Cardiac fibroblast (primary cell): ENCODE measurements at regions not wholly inside any gene's neighbourhood (a gene's known extent, or its start where the extent isn't known, plus 50 kb on each side); places are given as distances from the start of the nearest gene placed in this dataset.

ENCODE experiments used
- DNase-seq, 2 donors: peaks; one replicate each; pipeline versions ENCODE4 v3.0.0 to v3.0.0-alpha.2; 2010; ENCODE audit warnings: low read depth in 2 of 2
- H3K4me3 ChIP-seq, 2 donors: replicated peaks in 1 of 2; 1 replicate in 1 of 2; 2 replicates in 1 of 2; pipeline ENCODE4 v1.5.1; 2011; ENCODE audit warnings: low read depth in 2 of 2, low read length in 2 of 2, mild to moderate bottlenecking in 2 of 2, moderate library complexity in 1 of 2
- TF ChIP-seq, protein P1 (sequence below): IDR thresholded peaks from one replicate; pipeline ENCODE4 v1.5.1; 2011; ENCODE audit warnings: low read depth, mild to moderate bottlenecking, low read length, inconsistent platforms

DNA sequence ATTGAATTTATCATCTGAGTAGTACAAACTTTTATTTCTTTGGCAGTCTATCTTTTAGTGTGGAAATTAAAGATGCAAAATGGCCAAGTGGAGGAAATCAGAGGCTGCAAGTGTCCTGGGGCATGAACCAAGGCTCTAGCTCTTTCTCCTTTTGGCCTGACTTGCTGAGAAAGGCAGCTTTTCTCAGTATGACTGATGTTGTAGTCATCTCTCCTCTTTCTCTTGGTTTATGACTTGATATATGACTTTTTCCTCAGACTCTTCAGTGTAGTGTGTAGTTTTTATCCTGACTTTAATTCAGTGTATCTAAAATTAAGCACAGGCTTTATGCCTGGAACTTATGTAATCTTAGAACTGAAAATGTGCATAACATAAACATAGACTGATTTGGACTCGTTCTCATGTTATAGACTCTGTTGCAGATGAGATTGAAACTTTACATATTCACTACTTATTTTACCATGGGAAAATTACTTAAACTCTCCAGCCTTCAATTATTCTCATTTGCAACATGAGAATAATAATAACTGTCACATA, 65.7 kb downstream of the SLITRK5 start:
- no peak overlapping the region for H3K4me3 ChIP-seq
- DNase-seq = no peak
- TF ChIP-seq, protein P1, sequence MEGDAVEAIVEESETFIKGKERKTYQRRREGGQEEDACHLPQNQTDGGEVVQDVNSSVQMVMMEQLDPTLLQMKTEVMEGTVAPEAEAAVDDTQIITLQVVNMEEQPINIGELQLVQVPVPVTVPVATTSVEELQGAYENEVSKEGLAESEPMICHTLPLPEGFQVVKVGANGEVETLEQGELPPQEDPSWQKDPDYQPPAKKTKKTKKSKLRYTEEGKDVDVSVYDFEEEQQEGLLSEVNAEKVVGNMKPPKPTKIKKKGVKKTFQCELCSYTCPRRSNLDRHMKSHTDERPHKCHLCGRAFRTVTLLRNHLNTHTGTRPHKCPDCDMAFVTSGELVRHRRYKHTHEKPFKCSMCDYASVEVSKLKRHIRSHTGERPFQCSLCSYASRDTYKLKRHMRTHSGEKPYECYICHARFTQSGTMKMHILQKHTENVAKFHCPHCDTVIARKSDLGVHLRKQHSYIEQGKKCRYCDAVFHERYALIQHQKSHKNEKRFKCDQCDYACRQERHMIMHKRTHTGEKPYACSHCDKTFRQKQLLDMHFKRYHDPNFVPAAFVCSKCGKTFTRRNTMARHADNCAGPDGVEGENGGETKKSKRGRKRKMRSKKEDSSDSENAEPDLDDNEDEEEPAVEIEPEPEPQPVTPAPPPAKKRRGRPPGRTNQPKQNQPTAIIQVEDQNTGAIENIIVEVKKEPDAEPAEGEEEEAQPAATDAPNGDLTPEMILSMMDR = no peak

DNA sequence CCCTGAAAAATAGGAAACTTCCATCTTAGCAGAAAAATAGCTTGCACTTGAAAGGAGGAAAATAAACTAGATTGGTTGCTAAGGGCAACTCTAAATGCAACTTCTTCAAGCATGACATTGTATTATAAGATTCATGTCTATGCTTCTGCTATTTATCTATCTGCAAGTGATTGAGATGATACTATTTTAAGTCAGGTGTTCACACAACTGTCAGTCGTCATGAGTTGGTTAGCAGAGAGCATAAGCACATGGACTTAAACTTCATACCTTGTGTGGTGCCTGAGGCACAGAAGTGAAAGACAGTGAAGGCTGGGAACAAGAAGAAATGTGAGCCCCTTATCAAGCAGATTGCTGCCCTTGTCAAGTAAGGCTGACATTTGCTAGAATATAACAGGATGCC, 82.9 kb downstream of the SLITRK5 start:
- no peak overlapping the region for H3K4me3 ChIP-seq
- TF ChIP-seq, protein P1 = no peak
- DNase-seq = no peak

DNA sequence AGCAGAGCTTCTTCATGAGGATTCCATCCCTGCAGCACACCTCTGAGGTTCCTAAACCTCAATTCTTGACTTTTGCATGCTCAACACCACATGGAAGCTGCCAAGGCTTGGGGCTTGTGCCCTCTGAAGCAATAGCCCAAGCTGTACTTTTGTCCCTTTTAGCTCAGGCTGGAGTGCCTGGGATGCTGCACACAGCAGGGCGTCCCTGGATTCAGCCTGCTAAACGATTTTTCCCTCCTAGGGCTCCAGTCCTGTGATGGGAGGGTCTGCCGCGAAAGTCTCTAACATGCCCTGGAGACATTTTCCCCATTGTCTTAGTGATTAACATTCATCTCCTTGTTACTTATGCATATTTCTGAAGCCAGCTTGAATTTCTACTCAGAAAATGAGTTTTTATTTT, 98.3 kb downstream of the SLITRK5 start:
- TF ChIP-seq, protein P1 = no peak
- no peak overlapping the region for H3K4me3 ChIP-seq
- DNase-seq = no peak

DNA sequence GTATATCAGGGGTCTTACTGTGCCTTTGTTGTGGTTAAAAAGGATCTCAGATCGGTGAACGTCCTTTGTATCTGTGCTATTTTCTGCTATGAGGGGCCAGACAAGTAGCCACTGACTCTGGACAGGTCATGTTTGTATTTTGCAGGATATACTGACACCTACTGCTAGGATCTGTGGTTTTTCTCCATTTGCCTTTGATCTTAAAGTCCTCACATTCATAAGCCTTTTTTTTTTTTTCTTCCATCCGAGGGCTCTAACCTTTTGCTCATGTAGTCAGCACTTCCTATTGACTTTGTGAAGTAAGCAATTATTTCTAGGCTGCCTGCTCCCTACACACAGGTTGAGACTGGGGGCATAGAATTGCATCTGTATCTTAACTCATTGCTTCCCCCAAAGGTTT, 106.2 kb downstream of the SLITRK5 start:
- TF ChIP-seq, protein P1 = no peak
- no peak overlapping the region for H3K4me3 ChIP-seq
- no peak for DNase-seq

DNA sequence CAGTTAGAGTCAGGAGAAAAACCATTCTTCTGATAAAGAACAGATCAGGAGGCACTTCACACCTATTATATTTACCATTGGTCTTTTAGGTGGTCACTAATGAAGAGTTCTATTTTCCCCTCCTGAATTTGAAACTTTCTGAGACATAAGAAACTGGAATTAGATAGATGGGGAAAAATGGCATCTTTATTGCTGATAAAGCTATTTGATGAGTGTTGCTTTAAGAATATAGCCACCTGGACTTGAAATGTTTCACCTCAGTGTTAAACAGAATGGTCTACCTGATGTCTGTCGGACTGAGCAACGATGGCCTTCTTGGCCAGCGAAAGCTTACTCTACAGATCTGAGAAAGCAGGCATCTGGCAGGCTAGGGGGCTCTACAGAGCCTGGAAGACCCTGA, 107.0 kb downstream of the SLITRK5 start:
- DNase-seq = no peak
- no peak overlapping the region for H3K4me3 ChIP-seq
- TF ChIP-seq, protein P1 = no peak

DNA sequence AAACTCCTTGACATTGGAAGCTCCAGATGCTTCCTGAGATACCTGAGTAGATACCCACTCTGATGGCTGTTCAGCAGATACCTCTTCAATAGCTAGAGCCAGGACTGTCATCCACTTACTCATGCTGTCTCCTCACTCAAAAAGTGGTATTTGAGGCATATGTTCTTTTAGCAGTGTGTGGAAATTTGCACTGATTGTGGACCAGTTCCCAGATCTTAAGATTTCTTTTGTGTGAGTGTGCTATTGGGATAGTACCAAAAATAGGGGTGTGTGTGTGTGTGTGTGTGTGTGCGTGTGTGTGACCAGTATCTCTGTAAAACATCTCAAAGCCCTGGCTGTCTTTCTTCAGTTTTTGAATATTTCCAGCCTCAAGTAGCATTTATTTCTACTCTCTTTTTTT, 108.3 kb downstream of the SLITRK5 start:
- DNase-seq = no peak
- TF ChIP-seq, protein P1 = no peak
- no peak overlapping the region for H3K4me3 ChIP-seq

DNA sequence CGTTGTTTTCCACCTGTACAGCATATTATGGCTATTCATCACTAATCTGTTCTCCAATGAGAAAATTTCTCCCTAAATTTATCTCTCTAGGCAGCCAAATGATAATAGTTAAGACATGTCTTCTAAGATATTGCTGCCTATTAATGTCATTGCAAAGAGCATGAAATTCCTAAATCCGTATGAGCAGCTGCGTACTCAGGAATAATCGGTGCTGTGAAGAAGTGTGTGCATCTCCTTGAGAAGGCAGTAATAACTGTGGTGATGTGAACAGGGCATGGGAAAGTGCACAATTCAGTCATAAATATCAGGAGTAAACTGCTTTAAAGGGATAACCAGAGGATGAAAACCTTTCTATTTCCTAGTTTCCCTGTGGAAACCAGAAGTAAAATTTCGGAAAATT, 112.2 kb downstream of the SLITRK5 start:
- no peak overlapping the region for H3K4me3 ChIP-seq
- TF ChIP-seq, protein P1 = no peak
- no peak for DNase-seq
